C4-2B (cell line): ENCODE measurements at regions not wholly inside any gene's neighbourhood (a gene's known extent, or its start where the extent isn't known, plus 50 kb on each side); places are given as distances from the start of the nearest gene placed in this dataset.

Source experiments
- ZFX ChIP-seq: fragments of 450-650 bp; IDR thresholded peaks from 2 replicates; pipeline ENCODE4 v1.6.1; 2017
- TF ChIP-seq, protein P1 (sequence below): fragments of 450-650 bp; conservative IDR thresholded peaks from 2 replicates; pipeline ENCODE4 v1.5.1; 2017; ENCODE audit warnings: mild to moderate bottlenecking

DNA sequence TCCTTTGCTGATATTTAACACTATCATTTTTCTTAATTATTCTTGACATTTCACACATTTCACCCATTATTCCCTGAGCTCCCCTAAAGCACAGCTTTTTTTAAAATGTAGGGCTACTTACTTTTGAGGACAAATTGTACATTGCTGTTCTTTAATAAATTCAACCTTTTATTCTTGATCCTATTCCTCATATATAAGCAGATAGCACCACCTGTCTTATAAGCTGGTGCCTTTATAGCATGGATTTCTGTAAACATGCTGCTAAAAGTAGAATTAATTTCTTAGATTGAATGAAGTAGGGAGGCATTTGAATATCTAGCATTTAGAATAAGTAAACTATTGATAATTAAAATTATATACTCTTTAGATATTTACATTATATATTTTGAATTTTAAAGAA lies 603.4 kb upstream of the PCDH9 start:
- TF ChIP-seq, protein P1, sequence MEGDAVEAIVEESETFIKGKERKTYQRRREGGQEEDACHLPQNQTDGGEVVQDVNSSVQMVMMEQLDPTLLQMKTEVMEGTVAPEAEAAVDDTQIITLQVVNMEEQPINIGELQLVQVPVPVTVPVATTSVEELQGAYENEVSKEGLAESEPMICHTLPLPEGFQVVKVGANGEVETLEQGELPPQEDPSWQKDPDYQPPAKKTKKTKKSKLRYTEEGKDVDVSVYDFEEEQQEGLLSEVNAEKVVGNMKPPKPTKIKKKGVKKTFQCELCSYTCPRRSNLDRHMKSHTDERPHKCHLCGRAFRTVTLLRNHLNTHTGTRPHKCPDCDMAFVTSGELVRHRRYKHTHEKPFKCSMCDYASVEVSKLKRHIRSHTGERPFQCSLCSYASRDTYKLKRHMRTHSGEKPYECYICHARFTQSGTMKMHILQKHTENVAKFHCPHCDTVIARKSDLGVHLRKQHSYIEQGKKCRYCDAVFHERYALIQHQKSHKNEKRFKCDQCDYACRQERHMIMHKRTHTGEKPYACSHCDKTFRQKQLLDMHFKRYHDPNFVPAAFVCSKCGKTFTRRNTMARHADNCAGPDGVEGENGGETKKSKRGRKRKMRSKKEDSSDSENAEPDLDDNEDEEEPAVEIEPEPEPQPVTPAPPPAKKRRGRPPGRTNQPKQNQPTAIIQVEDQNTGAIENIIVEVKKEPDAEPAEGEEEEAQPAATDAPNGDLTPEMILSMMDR = no peak
- no peak for TF ChIP-seq ZFX
